Endothelial cell of umbilical vein (primary cell): ENCODE measurements at regions not wholly inside any gene's neighbourhood (a gene's known extent, or its start where the extent isn't known, plus 50 kb on each side); places are given as distances from the start of the nearest gene placed in this dataset.

Source experiments
- BruUV-seq: library from RNA; stranded (reverse); fragments of 400-500 nt; replicated peaks from 2 replicates; lab custom pipeline; 2021; lab: Mats Ljungman, UMichigan
- CTCF ChIA-PET: fragments of 300-600, 350-600 bp; sonication (Branson Sonifier 250); formaldehyde crosslinking; loops from one replicate; lab custom pipeline; 2021; ENCODE audit warnings: antibody characterized with exemption, inconsistent platforms; lab: Charles Lee
- POLR2A ChIA-PET: fragments of 300-600, 350-600 bp; sonication (Branson Sonifier 250); formaldehyde crosslinking; loops from one replicate; lab custom pipeline; 2021; ENCODE audit warnings: antibody characterized with exemption, inconsistent platforms; lab: Charles Lee
- DNase-seq: peaks from one replicate; pipeline ENCODE4 v3.0.0-alpha.2; 2011; ENCODE audit warnings: low read depth, low spot score
- FAIRE-seq: peaks from 2 replicates; lab custom pipeline; 2011; peaks lifted over from hg19 to GRCh38; lab: Jason Lieb, UNC
- H2AFZ ChIP-seq: 2 replicates; pipeline ENCODE4 v1.6.0; 2012; ENCODE audit warnings: low read depth, low read length, control low read depth, inconsistent platforms
- H3K27ac ChIP-seq: 2 replicates; pipeline ENCODE4 v1.5.1; 2011; ENCODE audit warnings: low read depth, mild to moderate bottlenecking, control low read depth, low read length, moderate library complexity; ENCODE audit not compliant: insufficient read depth
- H3K27me3 ChIP-seq, 2 experiments: 2 replicates each; pipeline versions ENCODE4 v1.6.0 to v1.6.1; 2011; ENCODE audit warnings: low read length in 2 of 2, mixed read lengths in 1 of 2; ENCODE audit not compliant: control insufficient read depth in 2 of 2, insufficient read depth in 2 of 2
- H3K36me3 ChIP-seq, 2 experiments: 2 replicates in 1 of 2; 3 replicates in 1 of 2; pipeline ENCODE4 v1.5.1; 2011; ENCODE audit warnings: low read length in 2 of 2, mild to moderate bottlenecking in 1 of 2, moderate library complexity in 1 of 2; ENCODE audit not compliant: control insufficient read depth in 2 of 2, insufficient read depth in 2 of 2; ENCODE audit errors: extremely low read depth in 1 of 2
- H3K4me1 ChIP-seq: 3 replicates; pipeline ENCODE4 v1.5.1; 2011; ENCODE audit warnings: mild to moderate bottlenecking, low read length; ENCODE audit not compliant: control insufficient read depth, insufficient read depth; ENCODE audit errors: extremely low read depth
- H3K4me2 ChIP-seq: 2 replicates; pipeline ENCODE4 v1.6.1; 2011; ENCODE audit warnings: low read length, control low read depth, mixed read lengths; ENCODE audit not compliant: insufficient read depth
- H3K4me3 ChIP-seq, 3 experiments: fragments of 200-600 bp in 1 of 3; sonication (generic), shearing (Covaris generic) in 1 of 3; replicated peaks in 1 of 3; 2 replicates each; pipeline ENCODE4 v1.5.1; 2011 to 2016; ENCODE audit warnings: control low read depth in 3 of 3, low read length in 3 of 3, mild to moderate bottlenecking in 2 of 3, inconsistent platforms in 1 of 3, low read depth in 1 of 3, moderate library complexity in 1 of 3; ENCODE audit not compliant: insufficient read depth in 1 of 3
- H3K79me2 ChIP-seq: 2 replicates; pipeline ENCODE4 v1.6.0; 2012; ENCODE audit warnings: low read length, inconsistent platforms; ENCODE audit not compliant: control insufficient read depth, insufficient read depth
- H3K9ac ChIP-seq: replicated peaks from 2 replicates; pipeline ENCODE3; 2011; ENCODE audit warnings: low read length, control low read depth; ENCODE audit not compliant: insufficient read depth; ENCODE audit errors: extremely low read depth
- H3K9me1 ChIP-seq: replicated peaks from 3 replicates; pipeline ENCODE4 v1.6.0; 2011; ENCODE audit warnings: mild to moderate bottlenecking, low read length; ENCODE audit not compliant: control insufficient read depth, insufficient read depth; ENCODE audit errors: extremely low read depth
- H3K9me3 ChIP-seq: replicated peaks from 2 replicates; pipeline ENCODE4 v1.5.1; 2012; ENCODE audit warnings: low read length, inconsistent platforms; ENCODE audit not compliant: control insufficient read depth, insufficient read depth
- H4K20me1 ChIP-seq: replicated peaks from 2 replicates; pipeline ENCODE3; 2011; ENCODE audit warnings: mild to moderate bottlenecking, low read length; ENCODE audit not compliant: control insufficient read depth, insufficient read depth; ENCODE audit errors: extremely low read depth
- CTCF ChIP-seq, 2 donors: IDR thresholded peaks; 1 replicate in 1 of 2; 2 replicates in 1 of 2; pipeline ENCODE4 v1.5.1; 2011; ENCODE audit warnings: low read length in 2 of 2, mild to moderate bottlenecking in 2 of 2, moderate library complexity in 2 of 2, control low read depth in 1 of 2, inconsistent platforms in 1 of 2, low read depth in 1 of 2; ENCODE audit not compliant: insufficient read depth in 1 of 2; ENCODE audit errors: extremely low read depth in 1 of 2
- EZH2 ChIP-seq: IDR thresholded peaks from 2 replicates; pipeline ENCODE4 v1.6.1; 2012; ENCODE audit warnings: borderline replicate concordance, low read depth, mild to moderate bottlenecking, moderate library complexity, low read length, inconsistent platforms; ENCODE audit not compliant: severe bottlenecking
- FOS ChIP-seq: IDR thresholded peaks from 2 replicates; pipeline ENCODE4 v1.6.1; 2011; ENCODE audit warnings: mild to moderate bottlenecking, low read length, moderate library complexity, borderline replicate concordance; ENCODE audit not compliant: insufficient read depth
- GATA2 ChIP-seq: IDR thresholded peaks from 2 replicates; pipeline ENCODE4 v1.7.0; 2011; ENCODE audit warnings: low read depth, mild to moderate bottlenecking, moderate library complexity, mixed read lengths, low read length; ENCODE audit not compliant: insufficient read length, insufficient read depth
- JUN ChIP-seq: IDR thresholded peaks from 2 replicates; pipeline ENCODE4 v1.6.1; 2011; ENCODE audit warnings: borderline replicate concordance, low read depth; ENCODE audit not compliant: insufficient read length, insufficient read depth
- MAX ChIP-seq: IDR thresholded peaks from 2 replicates; pipeline ENCODE4 v1.6.1; 2011; ENCODE audit not compliant: insufficient read depth, insufficient read length
- MYC ChIP-seq: IDR thresholded peaks from one replicate; pipeline ENCODE4 v1.6.1; 2011; ENCODE audit warnings: mild to moderate bottlenecking, low read depth, low read length
- POLR2A ChIP-seq: IDR thresholded peaks from 2 replicates; pipeline ENCODE4 v1.6.1; 2012; ENCODE audit warnings: low read depth, mild to moderate bottlenecking, control low read depth, low read length
- POLR2AphosphoS5 ChIP-seq: IDR thresholded peaks from 2 replicates; pipeline ENCODE4 v1.6.1; 2012; ENCODE audit warnings: low read depth, mild to moderate bottlenecking, control low read depth, low read length, moderate library complexity; ENCODE audit not compliant: insufficient read depth
- dilution Hi-C: fragments of 300-500 bp; cut with MboI; formaldehyde crosslinking; loops from one replicate; pipeline ENCODE4 v1.15.0; 2019; ENCODE audit warnings: low sequenced_read_pairs; ENCODE audit not compliant: extremely low pct_ligation_motif_present
- intact Hi-C: fragments of 100-400 bp; cut with micrococcal nuclease; formaldehyde crosslinking; loops from one replicate; pipeline ENCODE4 v1.10.0; 2022

DNA sequence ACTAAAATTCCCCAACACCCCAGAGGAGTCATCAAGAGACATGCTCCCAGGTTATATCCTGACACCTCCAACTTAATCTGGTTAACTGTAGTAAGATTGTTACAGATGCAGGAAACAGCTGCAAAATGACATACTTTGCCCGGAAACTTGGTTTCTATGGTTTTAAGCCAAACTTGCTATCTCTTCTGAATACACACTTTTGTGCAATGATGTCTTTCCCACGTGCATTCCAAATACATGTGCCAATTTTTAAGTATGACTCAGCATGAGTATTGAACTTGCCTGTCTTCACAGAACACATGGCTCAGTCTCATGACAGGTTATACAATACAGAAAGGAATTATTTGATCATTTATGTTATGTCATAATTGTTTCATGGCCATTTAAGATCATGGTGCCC lies 207.0 kb upstream of the DCBLD2 start:
- H3K9me1 ChIP-seq: no peaks in the 10 kb centered on the region
- no peaks in the 10 kb centered on the region for H3K27me3 ChIP-seq
- H3K79me2 ChIP-seq: no peaks in the 10 kb centered on the region
- H2AFZ ChIP-seq: no peak overlapping the region
- CTCF ChIA-PET: interaction anchor here (0.6 to 2.9 kb wide), 5 partner anchors 9 to 391 kb away, joined by 3 to 12 read pairs (median 3); no protein-coding TSS in a partner anchor
- POLR2A ChIA-PET: interaction anchor here (0.8 kb wide), 1 partner anchor 21 kb away, joined by 3 read pairs; no protein-coding TSS in a partner anchor
- DNase-seq (peak; percentile 97), FAIRE-seq (peak; percentile 91)
- BruUV-seq: no TSS peak
- no peaks in the 10 kb centered on the region for H3K9me3 ChIP-seq
- TF ChIP-seq GATA2: peak; percentile 52
- peak; percentile 99 for TF ChIP-seq JUN
- TF ChIP-seq CTCF (IDR thresholded peaks at IDR 0.05; ENCODE audit: extremely low read depth in 1 of 2, insufficient read depth in 1 of 2, low read depth in 1 of 2, low read length in 2 of 2): no peak
- TF ChIP-seq MAX: peak; percentile 97
- TF ChIP-seq POLR2A: no peak
- peak; percentile 93 for TF ChIP-seq FOS
- peak; percentile 56 for TF ChIP-seq POLR2AphosphoS5
- TF ChIP-seq EZH2: no peak
- TF ChIP-seq MYC: no peak
- H3K4me1 ChIP-seq: peaks cover 17% of the 10 kb centered on the region
- H3K9ac ChIP-seq: peak overlapping the region; percentile 69
- no peaks in the 10 kb centered on the region for H4K20me1 ChIP-seq
- H3K4me2 ChIP-seq: peak overlapping the region; percentile 22
- dilution Hi-C loops (no loop called here), intact Hi-C loops (loop anchor here (1.0 to 5.0 kb wide), 3 partner anchors 21 to 438 kb away; no protein-coding TSS in a partner anchor)
- H3K4me3 ChIP-seq: no peak overlapping the region
- peak overlapping the region; percentile 79 for H3K27ac ChIP-seq
- H3K36me3 ChIP-seq: no peaks in the 10 kb centered on the region
